Esophagus muscularis mucosa (tissue), 4 donors: ENCODE measurements at regions not wholly inside any gene's neighbourhood (a gene's known extent, or its start where the extent isn't known, plus 50 kb on each side); places are given as distances from the start of the nearest gene placed in this dataset.
"Not testable (repeated sequence)": the region's sequence is repeated elsewhere in the genome, so short reads cannot be mapped to it uniquely, and the experiment has no call there.

ENCODE experiments used
- EP300 ChIP-seq: sonication (generic); formaldehyde crosslinking; IDR thresholded peaks from one replicate; pipeline ENCODE4 v1.6.1; 2017; ENCODE audit warnings: antibody characterized with exemption
- POLR2A ChIP-seq: fragments of 450-650 bp; IDR thresholded peaks from one replicate; pipeline ENCODE4 v1.6.1; 2017; ENCODE audit warnings: antibody characterized with exemption, moderate library complexity, mild to moderate bottlenecking, low read depth
- TF ChIP-seq, protein P1 (sequence below), 3 experiments: fragments of 200-600 bp in 2 of 3; fragments of 450-650 bp in 1 of 3; sonication (generic) in 2 of 3; IDR thresholded peaks; one replicate each; pipeline ENCODE4 v1.5.1; 2017 to 2019; ENCODE audit warnings: antibody characterized with exemption in 3 of 3, mild to moderate bottlenecking in 2 of 3, moderate library complexity in 1 of 3

DNA sequence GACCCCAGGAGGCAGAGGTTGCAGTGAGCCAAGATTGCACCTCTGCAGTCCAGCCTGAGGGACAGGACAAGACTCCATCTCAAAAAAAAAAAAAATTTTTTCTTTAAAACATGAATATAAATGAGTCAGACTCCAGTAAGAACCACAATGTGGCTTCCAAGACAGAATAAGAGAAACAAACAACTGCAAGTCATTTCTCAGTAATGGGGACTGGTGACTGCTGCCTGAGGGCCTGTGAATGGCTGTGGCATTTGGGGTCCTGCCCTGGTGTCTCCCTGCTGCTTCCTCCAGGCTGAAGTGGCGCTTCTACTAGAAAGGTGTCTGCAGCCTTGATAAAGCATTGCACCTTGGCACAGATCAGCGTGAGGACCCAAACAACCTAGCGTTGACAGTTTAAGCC lies 868.3 kb downstream of the SPATA31A7 start:
- TF ChIP-seq EP300, POLR2A: not testable (repeated sequence)
- TF ChIP-seq, protein P1, sequence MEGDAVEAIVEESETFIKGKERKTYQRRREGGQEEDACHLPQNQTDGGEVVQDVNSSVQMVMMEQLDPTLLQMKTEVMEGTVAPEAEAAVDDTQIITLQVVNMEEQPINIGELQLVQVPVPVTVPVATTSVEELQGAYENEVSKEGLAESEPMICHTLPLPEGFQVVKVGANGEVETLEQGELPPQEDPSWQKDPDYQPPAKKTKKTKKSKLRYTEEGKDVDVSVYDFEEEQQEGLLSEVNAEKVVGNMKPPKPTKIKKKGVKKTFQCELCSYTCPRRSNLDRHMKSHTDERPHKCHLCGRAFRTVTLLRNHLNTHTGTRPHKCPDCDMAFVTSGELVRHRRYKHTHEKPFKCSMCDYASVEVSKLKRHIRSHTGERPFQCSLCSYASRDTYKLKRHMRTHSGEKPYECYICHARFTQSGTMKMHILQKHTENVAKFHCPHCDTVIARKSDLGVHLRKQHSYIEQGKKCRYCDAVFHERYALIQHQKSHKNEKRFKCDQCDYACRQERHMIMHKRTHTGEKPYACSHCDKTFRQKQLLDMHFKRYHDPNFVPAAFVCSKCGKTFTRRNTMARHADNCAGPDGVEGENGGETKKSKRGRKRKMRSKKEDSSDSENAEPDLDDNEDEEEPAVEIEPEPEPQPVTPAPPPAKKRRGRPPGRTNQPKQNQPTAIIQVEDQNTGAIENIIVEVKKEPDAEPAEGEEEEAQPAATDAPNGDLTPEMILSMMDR (IDR thresholded peaks at IDR 0.05), result not testable (repeated sequence)
